Suprapubic skin (tissue), 4 donors: ENCODE measurements at regions not wholly inside any gene's neighbourhood (a gene's known extent, or its start where the extent isn't known, plus 50 kb on each side); places are given as distances from the start of the nearest gene placed in this dataset.

Source experiments
- DNase-seq, 2 donors: peaks; one replicate each; pipeline ENCODE4 v3.0.0-alpha.2; 2019; ENCODE audit warnings: low spot score in 2 of 2
- H3K27ac ChIP-seq: fragments of 200-600 bp; sonication (generic); one replicate; pipeline ENCODE4 v1.5.1; 2019
- H3K27me3 ChIP-seq: fragments of 200-600 bp; sonication (generic); one replicate; pipeline ENCODE4 v1.5.1; 2019
- H3K36me3 ChIP-seq: fragments of 200-600 bp; sonication (generic); one replicate; pipeline ENCODE4 v1.5.1; 2019
- H3K4me1 ChIP-seq: fragments of 200-600 bp; sonication (generic); one replicate; pipeline ENCODE4 v1.5.1; 2019
- H3K4me3 ChIP-seq: fragments of 200-600 bp; sonication (generic); one replicate; pipeline ENCODE4 v1.5.1; 2019; ENCODE audit warnings: mild to moderate bottlenecking
- H3K9me3 ChIP-seq: fragments of 200-600 bp; sonication (generic); one replicate; pipeline ENCODE4 v1.5.1; 2019
- EP300 ChIP-seq: sonication (generic); formaldehyde crosslinking; IDR thresholded peaks from one replicate; pipeline ENCODE4 v1.6.1; 2017; ENCODE audit warnings: antibody characterized with exemption
- POLR2A ChIP-seq, 2 donors: fragments of 450-650 bp; IDR thresholded peaks; one replicate each; pipeline ENCODE4 v1.6.1; 2017; ENCODE audit warnings: antibody characterized with exemption in 2 of 2, mild to moderate bottlenecking in 2 of 2, moderate library complexity in 2 of 2
- POLR2AphosphoS5 ChIP-seq, 3 donors: sonication (generic); formaldehyde crosslinking; IDR thresholded peaks; one replicate each; pipeline ENCODE4 v1.6.1; 2017; ENCODE audit warnings: antibody characterized with exemption in 3 of 3
- WGBS: methylation state at CpG from one replicate; pipeline ENCODE4 v1.1.5; 2018; 5-methylcytosine and 5-hydroxymethylcytosine counted together
- TF ChIP-seq, protein P1 (sequence below), 2 donors: fragments of 200-600 bp in 1 of 2; fragments of 450-650 bp in 1 of 2; sonication (generic) in 1 of 2; IDR thresholded peaks; one replicate each; pipeline ENCODE4 v1.5.1; 2016 to 2019; ENCODE audit warnings: antibody characterized with exemption in 2 of 2, mild to moderate bottlenecking in 1 of 2, moderate library complexity in 1 of 2

- 89% methylated on average over 17 of the region's 20 CpGs for WGBS
- Histone ChIP-seq H3K27ac (no peak overlapping the region), H3K4me3 (no peak overlapping the region), H3K27me3 (no peaks in the 10 kb centered on the region), H3K9me3 (no peaks in the 10 kb centered on the region), H3K4me1 (no peaks in the 10 kb centered on the region), H3K36me3 (no peaks in the 10 kb centered on the region)
- TF ChIP-seq, protein P1, sequence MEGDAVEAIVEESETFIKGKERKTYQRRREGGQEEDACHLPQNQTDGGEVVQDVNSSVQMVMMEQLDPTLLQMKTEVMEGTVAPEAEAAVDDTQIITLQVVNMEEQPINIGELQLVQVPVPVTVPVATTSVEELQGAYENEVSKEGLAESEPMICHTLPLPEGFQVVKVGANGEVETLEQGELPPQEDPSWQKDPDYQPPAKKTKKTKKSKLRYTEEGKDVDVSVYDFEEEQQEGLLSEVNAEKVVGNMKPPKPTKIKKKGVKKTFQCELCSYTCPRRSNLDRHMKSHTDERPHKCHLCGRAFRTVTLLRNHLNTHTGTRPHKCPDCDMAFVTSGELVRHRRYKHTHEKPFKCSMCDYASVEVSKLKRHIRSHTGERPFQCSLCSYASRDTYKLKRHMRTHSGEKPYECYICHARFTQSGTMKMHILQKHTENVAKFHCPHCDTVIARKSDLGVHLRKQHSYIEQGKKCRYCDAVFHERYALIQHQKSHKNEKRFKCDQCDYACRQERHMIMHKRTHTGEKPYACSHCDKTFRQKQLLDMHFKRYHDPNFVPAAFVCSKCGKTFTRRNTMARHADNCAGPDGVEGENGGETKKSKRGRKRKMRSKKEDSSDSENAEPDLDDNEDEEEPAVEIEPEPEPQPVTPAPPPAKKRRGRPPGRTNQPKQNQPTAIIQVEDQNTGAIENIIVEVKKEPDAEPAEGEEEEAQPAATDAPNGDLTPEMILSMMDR (IDR thresholded peaks at IDR 0.05) = no peak
- TF ChIP-seq EP300 (no peak), POLR2AphosphoS5 (IDR thresholded peaks at IDR 0.05) (no peak), POLR2A (IDR thresholded peaks at IDR 0.05) (no peak)
- no peak for DNase-seq
Observed at GRCh38 chr2:129708221-129708967, 271.1 kb upstream of the RAB6C start.

DNA sequence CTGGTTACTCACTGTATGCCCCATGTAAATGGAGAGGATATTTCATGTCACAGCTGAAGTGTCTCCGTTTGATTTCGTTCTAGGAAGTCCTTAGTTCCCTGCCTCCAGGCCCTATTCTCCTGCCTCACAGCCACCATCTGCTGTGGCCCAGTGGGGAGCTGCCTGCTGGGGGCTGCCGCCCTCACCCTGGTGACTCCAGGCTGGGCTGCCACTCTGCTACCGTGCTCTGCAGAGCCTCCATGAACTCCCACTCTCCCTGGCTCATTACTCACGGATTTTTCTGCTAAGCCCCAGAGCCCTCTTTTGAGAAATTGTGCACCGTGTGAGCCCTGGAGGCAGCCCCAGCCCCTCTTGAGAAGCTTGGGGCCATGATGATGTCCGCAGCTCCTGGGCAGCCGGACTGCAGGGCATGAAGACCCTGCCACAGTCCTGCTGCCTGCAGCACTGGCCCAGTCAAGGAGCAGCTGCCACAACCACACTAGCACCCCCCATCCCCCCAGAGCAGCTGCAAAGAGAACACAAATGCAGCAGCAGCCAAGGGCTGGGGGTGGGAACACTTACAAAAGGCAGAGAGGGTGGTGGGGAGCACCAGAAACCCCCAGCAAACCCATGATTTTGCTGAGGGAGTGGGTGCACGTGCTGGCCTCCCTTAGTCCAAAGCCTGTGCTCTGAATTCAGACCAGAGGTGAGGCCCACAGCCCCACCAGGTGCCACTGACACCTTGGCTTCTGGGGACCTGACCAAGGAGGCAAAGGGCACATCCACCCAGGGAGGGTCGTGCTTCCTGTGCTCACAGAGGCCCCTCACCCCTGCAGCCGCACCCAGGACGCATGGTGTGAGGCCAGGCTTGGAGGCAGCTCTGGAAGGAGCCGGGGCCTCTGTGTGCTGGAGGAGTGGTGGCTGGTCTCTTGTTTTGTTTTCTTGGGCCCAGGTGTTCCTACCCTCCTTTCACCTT lies 270.2 kb upstream of the RAB6C start:
- no peak for DNase-seq
- Histone ChIP-seq H3K27ac (no peak overlapping the region), H3K4me3 (no peak overlapping the region), H3K4me1 (no peaks in the 10 kb centered on the region), H3K27me3 (no peaks in the 10 kb centered on the region), H3K36me3 (no peaks in the 10 kb centered on the region), H3K9me3 (no peaks in the 10 kb centered on the region)
- WGBS = 79% methylated on average over 12 of the region's 13 CpGs
- TF ChIP-seq, protein P1 (IDR thresholded peaks at IDR 0.05) = no peak
- no peak for TF ChIP-seq EP300
- no peak for TF ChIP-seq POLR2AphosphoS5 (IDR thresholded peaks at IDR 0.05)
- TF ChIP-seq POLR2A (IDR thresholded peaks at IDR 0.05) = no peak

DNA sequence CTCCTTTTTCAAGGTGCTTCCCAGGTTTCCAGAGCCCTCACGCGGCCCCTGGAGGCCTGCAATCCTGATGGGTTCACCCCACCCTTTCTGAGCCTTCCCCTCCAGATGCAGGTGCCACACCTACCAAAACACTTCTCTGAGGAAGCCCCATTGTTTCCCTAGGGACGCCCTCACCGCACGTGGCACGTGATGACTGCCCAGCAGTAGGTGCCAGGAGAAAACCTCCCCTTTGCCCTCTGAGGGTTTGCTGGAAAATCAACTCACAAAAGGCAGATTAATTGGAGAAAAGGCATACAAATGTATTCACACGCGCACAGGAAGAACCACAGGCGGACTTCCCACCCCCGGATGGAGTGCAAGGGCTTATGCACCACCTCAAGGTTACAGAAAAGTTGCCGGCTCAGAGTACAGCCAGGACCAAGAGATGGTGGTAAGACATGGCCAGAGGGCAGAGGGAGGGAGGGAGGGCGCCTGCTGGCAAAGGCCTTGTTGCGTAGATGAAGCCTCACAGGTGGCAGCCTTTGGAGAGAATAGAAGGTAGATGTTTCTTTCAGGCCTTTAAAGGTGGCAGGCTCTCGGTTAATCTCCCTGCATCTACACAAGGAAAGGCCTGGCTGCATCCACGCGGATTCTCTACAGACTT lies 269.4 kb upstream of the RAB6C start:
- WGBS = 80% methylated on average over 16 of the region's 16 CpGs
- DNase-seq = no peak
- no peak for TF ChIP-seq EP300
- TF ChIP-seq, protein P1 (IDR thresholded peaks at IDR 0.05) = no peak
- TF ChIP-seq POLR2A (IDR thresholded peaks at IDR 0.05) = no peak
- TF ChIP-seq POLR2AphosphoS5 (IDR thresholded peaks at IDR 0.05) = no peak

GRCh38 chr2:129710670-129711495 lies 268.6 kb upstream of the RAB6C start:
- no peak overlapping the region for H3K27ac ChIP-seq
- H3K4me3 ChIP-seq = no peak overlapping the region
- 96% methylated on average over 32 of the region's 32 CpGs for WGBS
- no peaks in the 10 kb centered on the region for H3K4me1 ChIP-seq
- TF ChIP-seq POLR2AphosphoS5 (IDR thresholded peaks at IDR 0.05) (no peak), EP300 (no peak), POLR2A (IDR thresholded peaks at IDR 0.05) (no peak)
- TF ChIP-seq, protein P1 (IDR thresholded peaks at IDR 0.05) = no peak
- no peaks in the 10 kb centered on the region for H3K27me3 ChIP-seq
- no peaks in the 10 kb centered on the region for H3K9me3 ChIP-seq
- DNase-seq = peak in 1 of 2 donors; percentile 68
- no peaks in the 10 kb centered on the region for H3K36me3 ChIP-seq

More for the DNA sequence above, 269.4 kb upstream of the RAB6C start:
- Histone ChIP-seq H3K27ac (no peak overlapping the region), H3K27me3 (no peaks in the 10 kb centered on the region), H3K9me3 (no peaks in the 10 kb centered on the region), H3K4me1 (no peaks in the 10 kb centered on the region), H3K4me3 (no peak overlapping the region), H3K36me3 (no peaks in the 10 kb centered on the region)
